Omental fat pad (tissue), 3 donors: ENCODE measurements at regions not wholly inside any gene's neighbourhood (a gene's known extent, or its start where the extent isn't known, plus 50 kb on each side); places are given as distances from the start of the nearest gene placed in this dataset.

Experiments used
- ATAC-seq: fragments of 150-250 bp; one replicate; pipeline ENCODE4 v1.9.1; 2016; ENCODE audit warnings: mild to moderate bottlenecking, moderate library complexity; ENCODE audit not compliant: low FRiP score
- DNase-seq: peaks from one replicate; pipeline ENCODE4 v3.0.0-alpha.2; 2019; ENCODE audit warnings: low spot score
- CTCF ChIP-seq, 3 donors: fragments of 450-650 bp; IDR thresholded peaks; one replicate each; pipeline ENCODE4 v1.5.1; 2016 to 2017; ENCODE audit warnings: antibody characterized with exemption in 3 of 3, mild to moderate bottlenecking in 3 of 3, moderate library complexity in 2 of 3

- no peak for TF ChIP-seq CTCF (IDR thresholded peaks at IDR 0.05)
- DNase-seq (no peak), ATAC-seq (no peak)
Measured at GRCh38 chr20:4375881-4376280, 126.8 kb upstream of the ADRA1D start.

- ATAC-seq = no peak
- no peak for TF ChIP-seq CTCF (IDR thresholded peaks at IDR 0.05)
- DNase-seq = no peak
Measured at GRCh38 chr20:4373454-4373853, 124.4 kb upstream of the ADRA1D start.

- TF ChIP-seq CTCF (IDR thresholded peaks at IDR 0.05) = no peak
- DNase-seq (no peak), ATAC-seq (no peak)
Measured at GRCh38 chr20:4371623-4372251, 122.7 kb upstream of the ADRA1D start.

- DNase-seq (no peak), ATAC-seq (no peak)
- no peak for TF ChIP-seq CTCF (IDR thresholded peaks at IDR 0.05)
Measured at GRCh38 chr20:4370851-4371250, 121.8 kb upstream of the ADRA1D start.

- no peak for TF ChIP-seq CTCF (IDR thresholded peaks at IDR 0.05)
Measured at GRCh38 chr20:4369798-4370124, 120.7 kb upstream of the ADRA1D start.

GRCh38 chr20:4369119-4369797, 120.2 kb upstream of the ADRA1D start:
- DNase-seq = no peak
- ATAC-seq = no peak
- no peak for TF ChIP-seq CTCF (IDR thresholded peaks at IDR 0.05)

More at GRCh38 chr20:4369798-4370124, 120.7 kb upstream of the ADRA1D start:
- ATAC-seq (no peak), DNase-seq (no peak)

GRCh38 chr20:4366076-4366475, 117.0 kb upstream of the ADRA1D start:
- DNase-seq = no peak
- no peak for TF ChIP-seq CTCF (IDR thresholded peaks at IDR 0.05)
- ATAC-seq = no peak
